ENCODE measurements at regions not wholly inside any gene's neighbourhood (a gene's known extent, or its start where the extent isn't known, plus 50 kb on each side); places are given as distances from the start of the nearest gene placed in this dataset.

GRCh38 chr18:56481751-56482150 lies 156.6 kb downstream of the TXNL1 start:
- Histone ChIP-seq H3K9ac (ENCODE audit: insufficient read depth, low read length) (no peak overlapping the region), H3K9me3 (ENCODE audit: control insufficient read depth, insufficient read depth, low read depth, low read length) (no peaks in the 10 kb centered on the region), H3K4me2 (ENCODE audit: extremely low read depth, insufficient read depth, low read length) (no peak overlapping the region), H3K36me3 (ENCODE audit: control insufficient read depth, insufficient read depth, low read length) (no peaks in the 10 kb centered on the region), H4K20me1 (ENCODE audit: control insufficient read depth, extremely low read depth, insufficient read depth, low read length) (no peaks in the 10 kb centered on the region), H2AFZ (ENCODE audit: low read length) (no peak overlapping the region), H3K79me2 (ENCODE audit: control insufficient read depth, insufficient read depth, low read length) (no peaks in the 10 kb centered on the region), H3K4me1 (ENCODE audit: control insufficient read depth, extremely low read depth, insufficient read depth, low read length) (no peaks in the 10 kb centered on the region), H3K27ac (ENCODE audit: insufficient read depth, low read length) (no peak overlapping the region), H3K27me3 (ENCODE audit: control insufficient read depth, insufficient read depth, low read length) (no peaks in the 10 kb centered on the region), H3K4me3 (replicated peaks in 1 of 4; ENCODE audit: control extremely low read depth in 1 of 4, insufficient read depth in 1 of 4, low read depth in 3 of 4, low read length in 4 of 4) (no peak overlapping the region)
- no peak for TF ChIP-seq CTCF (conservative IDR thresholded peaks at IDR 0.05 in 1 of 2, IDR thresholded peaks at IDR 0.05 in 1 of 2; ENCODE audit: low read depth in 1 of 2, low read length in 2 of 2)
- no peak for TF ChIP-seq EZH2 (IDR thresholded peaks at IDR 0.05; ENCODE audit: low read length, missing control alignments)
- DNase-seq (ENCODE audit: low read depth in 2 of 2) = no peak

GRCh38 chr18:56479841-56480240 lies 158.6 kb downstream of the TXNL1 start:
- H3K4me3 ChIP-seq (replicated peaks in 1 of 4; ENCODE audit: control extremely low read depth in 1 of 4, insufficient read depth in 1 of 4, low read depth in 3 of 4, low read length in 4 of 4) = no peak overlapping the region
- H3K27me3 ChIP-seq (ENCODE audit: control insufficient read depth, insufficient read depth, low read length) = no peaks in the 10 kb centered on the region
- no peak for DNase-seq (ENCODE audit: low read depth in 2 of 2)
- no peak overlapping the region for H2AFZ ChIP-seq (ENCODE audit: low read length)
- H3K27ac ChIP-seq (ENCODE audit: insufficient read depth, low read length) = no peak overlapping the region
- no peaks in the 10 kb centered on the region for H3K36me3 ChIP-seq (ENCODE audit: control insufficient read depth, insufficient read depth, low read length)
- no peak overlapping the region for H3K9ac ChIP-seq (ENCODE audit: insufficient read depth, low read length)
- no peaks in the 10 kb centered on the region for H4K20me1 ChIP-seq (ENCODE audit: control insufficient read depth, extremely low read depth, insufficient read depth, low read length)
- H3K4me2 ChIP-seq (ENCODE audit: extremely low read depth, insufficient read depth, low read length) = no peak overlapping the region
- no peak for TF ChIP-seq CTCF (conservative IDR thresholded peaks at IDR 0.05 in 1 of 2, IDR thresholded peaks at IDR 0.05 in 1 of 2; ENCODE audit: low read depth in 1 of 2, low read length in 2 of 2)
- TF ChIP-seq EZH2 (IDR thresholded peaks at IDR 0.05; ENCODE audit: low read length, missing control alignments) = no peak
- H3K9me3 ChIP-seq (ENCODE audit: control insufficient read depth, insufficient read depth, low read depth, low read length) = no peaks in the 10 kb centered on the region
- H3K4me1 ChIP-seq (ENCODE audit: control insufficient read depth, extremely low read depth, insufficient read depth, low read length) = no peaks in the 10 kb centered on the region
- H3K79me2 ChIP-seq (ENCODE audit: control insufficient read depth, insufficient read depth, low read length) = no peaks in the 10 kb centered on the region

GRCh38 chr18:56475250-56475649 lies 163.1 kb downstream of the TXNL1 start:
- H3K4me3 ChIP-seq (replicated peaks in 1 of 4; ENCODE audit: control extremely low read depth in 1 of 4, insufficient read depth in 1 of 4, low read depth in 3 of 4, low read length in 4 of 4) = no peak overlapping the region
- H3K79me2 ChIP-seq (ENCODE audit: control insufficient read depth, insufficient read depth, low read length) = no peaks in the 10 kb centered on the region
- peak in 1 of 2 donors; percentile 29 for DNase-seq (ENCODE audit: low read depth in 2 of 2)
- no peak overlapping the region for H3K27ac ChIP-seq (ENCODE audit: insufficient read depth, low read length)
- no peaks in the 10 kb centered on the region for H4K20me1 ChIP-seq (ENCODE audit: control insufficient read depth, extremely low read depth, insufficient read depth, low read length)
- no peak overlapping the region for H2AFZ ChIP-seq (ENCODE audit: low read length)
- H3K9ac ChIP-seq (ENCODE audit: insufficient read depth, low read length) = no peak overlapping the region
- H3K4me2 ChIP-seq (ENCODE audit: extremely low read depth, insufficient read depth, low read length) = no peak overlapping the region
- H3K4me1 ChIP-seq (ENCODE audit: control insufficient read depth, extremely low read depth, insufficient read depth, low read length) = no peaks in the 10 kb centered on the region
- H3K27me3 ChIP-seq (ENCODE audit: control insufficient read depth, insufficient read depth, low read length) = no peaks in the 10 kb centered on the region
- H3K36me3 ChIP-seq (ENCODE audit: control insufficient read depth, insufficient read depth, low read length) = no peaks in the 10 kb centered on the region
- TF ChIP-seq EZH2 (IDR thresholded peaks at IDR 0.05; ENCODE audit: low read length, missing control alignments) = no peak
- no peak for TF ChIP-seq CTCF (conservative IDR thresholded peaks at IDR 0.05 in 1 of 2, IDR thresholded peaks at IDR 0.05 in 1 of 2; ENCODE audit: low read depth in 1 of 2, low read length in 2 of 2)
- H3K9me3 ChIP-seq (ENCODE audit: control insufficient read depth, insufficient read depth, low read depth, low read length) = no peaks in the 10 kb centered on the region

Measured in fibroblast of lung (primary cell).